Activated CD4-positive, alpha-beta T cell treated with anti-CD3 and anti-CD28 coated beads, Interleukin-2, amount 10 ng/mL, durations not matched to agents 7 days and 5 days (primary cell): ENCODE measurements at regions not wholly inside any gene's neighbourhood (a gene's known extent, or its start where the extent isn't known, plus 50 kb on each side); places are given as distances from the start of the nearest gene placed in this dataset.

Source experiments
- CTCF ChIA-PET: fragments of 350-600 bp; sonication (Branson Sonifier 250); formaldehyde crosslinking; loops from one replicate; lab custom pipeline; 2021; ENCODE audit warnings: antibody characterized with exemption; lab: Charles Lee
- POLR2A ChIA-PET: fragments of 350-600 bp; sonication (Branson Sonifier 250); formaldehyde crosslinking; loops from one replicate; lab custom pipeline; 2021; ENCODE audit warnings: antibody characterized with exemption; lab: Charles Lee
- DNase-seq: peaks from one replicate; pipeline ENCODE4 v3.0.0-alpha.2; 2020
- H3K27ac Mint-ChIP-seq: one replicate; pipeline ENCODE4 v1.8.0; 2021; ENCODE audit warnings: mild to moderate bottlenecking, moderate library complexity, mixed read lengths
- H3K27me3 Mint-ChIP-seq: one replicate; pipeline ENCODE4 v1.8.0; 2021; ENCODE audit warnings: mixed read lengths
- H3K36me3 Mint-ChIP-seq: one replicate; pipeline ENCODE4 v1.8.0; 2021; ENCODE audit warnings: low read depth, mixed read lengths
- H3K4me1 Mint-ChIP-seq: one replicate; pipeline ENCODE4 v1.8.0; 2021; ENCODE audit warnings: mixed read lengths
- H3K4me3 Mint-ChIP-seq: one replicate; pipeline ENCODE4 v1.8.0; 2021; ENCODE audit warnings: mild to moderate bottlenecking, moderate library complexity, mixed read lengths
- H3K9me3 Mint-ChIP-seq: one replicate; pipeline ENCODE4 v1.8.0; 2021; ENCODE audit warnings: mixed read lengths

DNA sequence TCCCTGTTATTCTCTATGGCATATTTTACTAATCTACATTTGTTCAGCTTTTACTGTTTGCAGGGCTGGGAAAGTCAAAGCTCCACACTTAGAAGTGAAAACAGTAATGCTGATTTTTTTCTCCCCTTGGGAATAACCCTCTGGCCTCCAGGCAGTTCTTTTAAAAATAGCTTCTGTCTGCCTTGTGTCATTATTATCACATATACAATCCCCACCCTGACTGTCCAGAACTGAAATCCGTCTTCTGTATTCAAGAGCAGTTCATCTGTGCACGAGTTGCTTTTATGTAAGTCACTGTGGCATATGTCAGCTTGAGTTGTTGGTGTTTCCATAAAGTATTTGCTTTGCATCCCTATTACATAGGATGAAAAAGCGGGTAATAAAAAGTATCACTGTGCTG lies 1221.1 kb upstream of the CELF2 start:
- ChIA-PET POLR2A (no interaction called here), CTCF (no interaction called here)
- DNase-seq: no peak
- Mint-ChIP-seq H3K4me3 (no peak overlapping the region), H3K9me3 (no peaks in the 10 kb centered on the region), H3K27ac (no peak overlapping the region), H3K36me3 (no peaks in the 10 kb centered on the region), H3K27me3 (no peaks in the 10 kb centered on the region), H3K4me1 (no peaks in the 10 kb centered on the region)

DNA sequence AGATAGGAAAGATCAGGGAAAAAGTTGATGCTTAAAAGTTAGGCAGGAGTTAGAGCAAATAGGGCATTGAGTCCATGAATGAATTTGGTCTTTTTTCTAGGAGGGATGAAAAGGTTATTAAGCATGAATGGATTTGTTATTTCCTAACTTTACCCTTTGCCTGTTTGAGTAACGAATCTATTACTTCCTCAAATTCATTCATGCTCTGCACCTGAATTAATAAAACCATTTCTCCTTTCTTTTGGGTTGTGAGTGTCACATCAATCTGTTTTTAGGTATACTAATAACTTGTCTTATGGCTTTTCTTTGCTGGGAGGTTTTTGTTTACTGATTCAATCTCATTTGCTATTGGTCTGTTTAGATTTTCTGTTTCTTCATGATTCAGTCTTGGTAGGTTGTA lies 1217.7 kb upstream of the CELF2 start:
- no peaks in the 10 kb centered on the region for H3K27me3 Mint-ChIP-seq
- ChIA-PET POLR2A (no interaction called here), CTCF (no interaction called here)
- no peaks in the 10 kb centered on the region for H3K9me3 Mint-ChIP-seq
- H3K4me3 Mint-ChIP-seq: no peak overlapping the region
- no peaks in the 10 kb centered on the region for H3K36me3 Mint-ChIP-seq
- no peaks in the 10 kb centered on the region for H3K4me1 Mint-ChIP-seq
- no peak overlapping the region for H3K27ac Mint-ChIP-seq
- no peak for DNase-seq

DNA sequence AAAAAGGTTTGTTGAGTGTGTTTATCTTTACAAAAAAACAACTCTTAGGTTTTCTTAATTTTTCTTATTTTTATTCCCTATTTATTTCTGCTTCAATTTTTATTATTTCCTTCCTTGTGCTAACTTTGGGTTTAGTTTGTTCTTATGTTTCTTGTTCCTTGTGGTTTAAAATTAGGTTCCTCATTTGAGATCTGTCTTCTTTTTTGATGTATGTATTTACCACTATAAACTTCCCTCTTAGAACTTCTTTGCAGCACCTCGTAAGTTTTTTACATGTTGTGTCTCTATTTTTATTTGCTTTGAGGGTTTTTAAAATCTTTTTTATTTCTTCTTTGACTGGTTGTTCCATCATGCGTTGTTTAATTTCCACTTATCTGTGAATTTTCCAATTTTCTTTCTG lies 1217.1 kb upstream of the CELF2 start:
- CTCF ChIA-PET: no interaction called here
- Mint-ChIP-seq H3K27ac (no peak overlapping the region), H3K4me3 (no peak overlapping the region), H3K9me3 (no peaks in the 10 kb centered on the region), H3K4me1 (no peaks in the 10 kb centered on the region), H3K27me3 (no peaks in the 10 kb centered on the region), H3K36me3 (no peaks in the 10 kb centered on the region)
- DNase-seq: no peak
- POLR2A ChIA-PET: no interaction called here

DNA sequence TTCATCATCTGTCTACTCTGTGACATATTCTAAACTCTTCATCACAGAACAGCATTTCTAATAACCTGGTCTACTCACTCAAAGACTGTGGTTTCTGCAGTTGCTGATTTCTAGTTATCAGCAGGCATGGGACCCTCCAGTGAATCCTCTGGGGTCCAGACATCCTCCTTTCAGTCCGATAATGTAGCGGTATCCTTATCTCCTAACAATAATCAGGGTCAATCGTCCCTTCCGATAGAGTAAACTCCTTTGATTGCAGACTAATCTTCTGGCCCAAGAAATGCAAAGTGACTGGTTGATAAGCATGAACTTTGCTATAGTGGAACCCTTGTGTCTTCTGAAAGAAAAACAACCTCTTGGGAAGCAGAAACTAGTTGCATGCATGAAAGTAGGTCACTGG lies 1209.8 kb upstream of the CELF2 start:
- POLR2A ChIA-PET: no interaction called here
- Mint-ChIP-seq H3K4me1 (no peaks in the 10 kb centered on the region), H3K9me3 (no peaks in the 10 kb centered on the region), H3K4me3 (no peak overlapping the region), H3K27me3 (no peaks in the 10 kb centered on the region), H3K36me3 (no peaks in the 10 kb centered on the region), H3K27ac (no peak overlapping the region)
- no peak for DNase-seq
- CTCF ChIA-PET: no interaction called here

DNA sequence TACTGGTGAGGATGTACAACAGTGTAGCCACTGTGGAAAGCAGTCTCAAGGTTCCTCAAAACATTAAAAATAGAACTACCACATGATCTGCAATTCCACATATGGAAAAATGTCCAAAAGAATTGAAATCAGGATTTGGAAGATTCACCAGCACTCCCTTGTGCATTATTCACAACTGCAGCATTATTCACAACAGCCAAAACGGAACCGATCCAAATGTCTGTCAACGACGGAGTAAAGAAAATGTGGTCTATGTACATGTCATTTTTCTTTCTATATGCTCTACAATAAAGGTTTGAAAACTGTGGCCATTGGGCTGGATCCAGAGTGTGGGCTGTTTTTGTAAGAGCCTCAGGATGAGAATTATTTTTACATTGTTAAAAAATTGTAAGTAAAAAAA lies 1206.1 kb upstream of the CELF2 start:
- no peak for DNase-seq
- Mint-ChIP-seq H3K27ac (no peak overlapping the region), H3K36me3 (no peaks in the 10 kb centered on the region), H3K4me1 (no peaks in the 10 kb centered on the region), H3K27me3 (no peaks in the 10 kb centered on the region), H3K4me3 (no peak overlapping the region), H3K9me3 (no peaks in the 10 kb centered on the region)
- CTCF ChIA-PET: no interaction called here
- POLR2A ChIA-PET: no interaction called here

DNA sequence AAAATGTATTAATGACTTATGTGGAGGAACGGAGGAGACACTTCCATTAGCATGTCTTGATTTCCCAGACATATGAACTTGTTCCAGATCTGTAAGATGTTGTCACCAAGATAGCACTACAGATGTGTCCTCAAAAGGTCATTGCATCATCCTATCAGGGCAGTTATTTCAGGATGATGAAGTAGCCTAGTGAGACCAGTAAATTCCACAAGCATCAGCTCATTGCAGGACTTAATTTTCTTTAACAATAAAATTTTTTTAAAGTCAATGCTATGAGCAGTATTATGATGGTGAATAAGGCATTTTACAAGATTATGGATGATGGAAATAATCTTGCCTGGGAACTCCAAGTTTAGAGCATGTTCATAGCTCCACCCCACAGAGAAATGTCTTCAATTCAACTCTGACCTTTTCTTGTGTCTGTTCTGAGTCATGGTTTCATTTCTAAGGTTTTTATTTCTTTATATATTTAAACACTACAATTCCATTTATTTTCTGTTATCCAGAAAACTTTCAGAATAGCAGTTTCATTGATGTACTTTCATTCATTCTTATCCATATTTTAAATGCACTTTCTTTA lies 1203.3 kb upstream of the CELF2 start:
- Mint-ChIP-seq H3K4me1 (no peaks in the 10 kb centered on the region), H3K9me3 (no peaks in the 10 kb centered on the region), H3K27ac (no peak overlapping the region), H3K4me3 (no peak overlapping the region), H3K36me3 (no peaks in the 10 kb centered on the region), H3K27me3 (no peaks in the 10 kb centered on the region)
- POLR2A ChIA-PET: interaction anchor here (0.7 kb wide), 1 partner anchor 44 kb away, joined by 3 read pairs; no protein-coding TSS in a partner anchor
- DNase-seq: no peak
- CTCF ChIA-PET: no interaction called here

DNA sequence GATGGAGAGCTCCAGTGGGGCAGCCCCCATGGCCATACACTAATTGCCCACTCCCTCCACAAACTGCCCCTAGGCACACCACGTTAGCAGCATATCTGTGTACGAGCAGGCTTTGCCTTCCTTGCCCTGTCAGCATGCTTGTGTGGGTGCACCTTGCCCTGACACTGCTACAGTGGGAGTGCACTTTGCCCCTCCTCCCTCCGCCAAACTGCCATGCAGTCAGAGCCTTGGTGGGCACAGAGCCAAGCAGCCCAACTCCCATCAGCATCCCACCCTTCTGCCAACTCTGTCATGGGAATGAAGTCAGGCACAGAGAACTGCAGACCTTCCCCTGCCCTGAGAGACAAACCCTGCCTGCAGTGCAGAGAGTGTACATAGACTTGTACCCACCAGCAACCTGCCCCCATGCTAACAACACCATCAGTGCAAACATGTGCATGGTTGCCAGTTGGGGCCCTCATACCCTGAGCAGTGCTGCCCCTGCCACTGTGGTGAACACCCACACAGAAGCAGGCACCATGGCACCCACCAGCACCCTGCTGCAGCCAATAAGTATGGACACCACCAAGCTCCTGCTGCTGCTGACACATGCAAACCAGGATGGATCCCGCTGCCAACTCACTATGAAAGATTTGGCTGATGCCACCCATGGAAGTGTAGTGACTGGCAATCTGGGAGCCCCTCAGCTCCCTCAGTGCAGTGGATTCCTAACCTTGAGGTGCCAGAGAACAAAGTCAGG lies 1197.7 kb upstream of the CELF2 start:
- H3K4me1 Mint-ChIP-seq: no peaks in the 10 kb centered on the region
- no peaks in the 10 kb centered on the region for H3K36me3 Mint-ChIP-seq
- POLR2A ChIA-PET: no interaction called here
- no peak overlapping the region for H3K4me3 Mint-ChIP-seq
- H3K27ac Mint-ChIP-seq: no peak overlapping the region
- H3K27me3 Mint-ChIP-seq: no peaks in the 10 kb centered on the region
- no peaks in the 10 kb centered on the region for H3K9me3 Mint-ChIP-seq
- CTCF ChIA-PET: no interaction called here
- no peak for DNase-seq

DNA sequence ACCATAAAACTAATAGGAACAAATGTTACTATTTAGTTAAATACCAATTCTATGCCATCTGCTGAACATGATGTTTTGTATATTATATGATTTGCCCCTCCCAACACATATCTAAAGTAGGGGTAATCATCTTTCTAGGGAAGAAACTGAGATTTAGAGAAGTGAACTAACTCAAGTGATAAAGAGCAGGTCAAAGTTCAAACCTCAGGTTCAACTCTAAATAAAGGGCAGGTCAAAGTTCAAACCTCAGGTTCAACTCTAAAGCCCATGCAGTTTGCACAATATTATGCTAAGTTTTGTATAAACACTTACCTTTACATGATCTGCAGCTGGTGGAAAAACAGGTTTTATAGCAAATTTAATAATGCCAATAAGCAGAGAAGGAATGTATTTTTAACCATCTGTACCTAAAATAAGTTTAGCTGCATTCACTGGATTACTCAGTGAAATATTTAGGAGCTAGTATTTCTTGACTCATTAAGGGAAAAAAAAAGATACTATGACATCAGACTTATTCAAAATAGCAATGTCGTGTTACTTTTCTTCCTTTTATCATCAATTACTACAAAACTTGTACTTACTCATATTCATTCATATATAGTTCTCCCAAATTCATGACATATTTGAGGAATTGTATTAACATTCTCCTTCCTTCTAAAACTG lies 1194.3 kb upstream of the CELF2 start:
- H3K4me3 Mint-ChIP-seq: no peak overlapping the region
- POLR2A ChIA-PET: no interaction called here
- DNase-seq: no peak
- no peaks in the 10 kb centered on the region for H3K27me3 Mint-ChIP-seq
- H3K9me3 Mint-ChIP-seq: no peaks in the 10 kb centered on the region
- no peak overlapping the region for H3K27ac Mint-ChIP-seq
- no peaks in the 10 kb centered on the region for H3K36me3 Mint-ChIP-seq
- CTCF ChIA-PET: no interaction called here
- no peaks in the 10 kb centered on the region for H3K4me1 Mint-ChIP-seq

DNA sequence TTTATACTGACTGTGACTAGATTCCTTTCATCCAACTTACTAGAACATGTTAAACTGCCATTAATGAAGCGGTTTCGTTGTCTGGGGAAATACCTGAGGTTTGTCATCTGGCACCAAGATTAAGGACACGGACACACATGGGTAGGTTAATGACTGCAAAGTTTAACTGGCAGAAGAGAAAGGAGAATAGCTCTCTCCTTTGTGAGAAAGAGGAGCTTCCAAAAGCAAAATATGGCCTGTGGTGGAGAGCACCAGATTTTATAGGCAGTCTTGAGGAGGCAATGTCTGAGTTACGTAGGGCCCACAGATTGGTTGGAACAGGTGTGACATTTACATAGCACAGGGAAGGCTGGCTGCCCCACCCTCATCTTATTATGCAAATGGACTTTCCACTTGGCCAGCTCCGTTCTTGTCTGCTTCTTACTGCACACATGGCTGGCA lies 1193.0 kb upstream of the CELF2 start:
- H3K36me3 Mint-ChIP-seq: no peaks in the 10 kb centered on the region
- H3K27ac Mint-ChIP-seq: no peak overlapping the region
- ChIA-PET POLR2A (no interaction called here), CTCF (no interaction called here)
- no peaks in the 10 kb centered on the region for H3K9me3 Mint-ChIP-seq
- H3K27me3 Mint-ChIP-seq: no peaks in the 10 kb centered on the region
- no peak for DNase-seq
- H3K4me3 Mint-ChIP-seq: no peak overlapping the region
- no peaks in the 10 kb centered on the region for H3K4me1 Mint-ChIP-seq

DNA sequence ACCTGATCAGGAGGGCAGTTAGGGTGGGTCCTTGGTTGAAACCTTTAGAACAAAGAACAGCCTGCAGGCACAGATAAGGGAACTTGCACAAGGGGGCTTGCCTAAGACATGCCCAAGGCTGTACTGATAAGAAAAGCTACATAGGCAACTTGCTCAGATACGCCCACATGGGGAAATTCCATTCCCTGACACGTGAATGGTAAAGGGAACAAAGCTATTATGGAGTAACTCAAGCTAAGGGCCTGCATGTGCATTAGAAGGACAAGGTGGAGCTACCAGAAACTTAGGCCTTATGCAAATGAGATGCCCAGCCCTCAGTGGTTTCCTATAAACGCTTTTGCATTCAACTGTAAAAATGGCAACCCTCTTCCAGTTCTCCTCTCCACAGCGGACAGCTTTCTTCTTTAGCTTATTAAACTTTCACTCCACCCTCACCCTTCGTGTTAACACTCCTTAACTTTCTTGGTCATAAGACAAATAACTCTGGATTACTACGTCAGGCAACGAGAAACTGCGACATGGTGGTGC lies 1192.1 kb upstream of the CELF2 start:
- Mint-ChIP-seq H3K27me3 (no peaks in the 10 kb centered on the region), H3K27ac (no peak overlapping the region), H3K4me1 (no peaks in the 10 kb centered on the region), H3K4me3 (no peak overlapping the region), H3K9me3 (no peaks in the 10 kb centered on the region), H3K36me3 (no peaks in the 10 kb centered on the region)
- POLR2A ChIA-PET: no interaction called here
- DNase-seq: no peak
- CTCF ChIA-PET: interaction anchor here (0.6 kb wide), 1 partner anchor 818 kb away, joined by 5 read pairs; no protein-coding TSS in a partner anchor

DNA sequence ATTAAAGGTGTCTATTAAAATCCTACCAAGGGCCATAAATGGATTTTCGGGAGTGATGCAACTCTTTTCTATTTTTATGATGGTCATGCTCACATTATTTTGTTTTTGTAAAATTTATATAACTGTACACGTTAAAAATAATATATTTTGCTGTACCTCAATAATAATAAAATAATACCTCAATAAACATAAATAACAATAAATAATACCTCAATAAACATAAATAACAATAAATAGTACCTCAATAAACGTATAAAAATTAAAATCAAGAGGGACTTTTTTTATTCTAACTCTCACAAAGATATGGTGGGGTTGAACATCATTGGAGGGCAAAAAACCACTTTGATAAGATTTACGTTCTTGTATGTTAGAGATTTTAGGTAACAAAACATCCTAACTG lies 1189.6 kb upstream of the CELF2 start:
- no peaks in the 10 kb centered on the region for H3K4me1 Mint-ChIP-seq
- H3K9me3 Mint-ChIP-seq: no peaks in the 10 kb centered on the region
- POLR2A ChIA-PET: no interaction called here
- H3K4me3 Mint-ChIP-seq: no peak overlapping the region
- H3K27ac Mint-ChIP-seq: no peak overlapping the region
- CTCF ChIA-PET: no interaction called here
- no peak for DNase-seq
- H3K36me3 Mint-ChIP-seq: no peaks in the 10 kb centered on the region
- no peaks in the 10 kb centered on the region for H3K27me3 Mint-ChIP-seq

DNA sequence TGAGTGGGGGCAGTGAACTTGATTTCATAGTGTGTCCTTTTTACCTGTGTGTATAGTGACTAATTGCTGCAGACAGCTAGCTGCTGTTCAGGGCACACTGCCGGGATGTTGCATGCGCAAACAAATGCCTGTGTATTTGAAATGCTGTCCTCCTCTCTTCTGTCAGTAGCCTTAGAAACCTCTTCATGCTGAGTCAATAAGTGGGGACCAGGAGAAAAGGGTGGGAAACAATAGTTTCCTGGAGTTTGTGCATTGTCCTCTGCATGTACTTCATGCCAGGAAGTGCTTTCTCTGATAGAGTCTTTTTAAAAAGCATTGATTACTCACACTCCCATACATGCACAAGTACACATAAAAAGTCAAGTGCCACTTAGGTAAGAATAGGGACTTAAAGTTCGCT lies 1183.7 kb upstream of the CELF2 start:
- no peak for DNase-seq
- Mint-ChIP-seq H3K36me3 (no peaks in the 10 kb centered on the region), H3K9me3 (peaks cover 5% of the 10 kb centered on the region), H3K27me3 (no peaks in the 10 kb centered on the region), H3K4me3 (no peak overlapping the region), H3K4me1 (no peaks in the 10 kb centered on the region), H3K27ac (no peak overlapping the region)
- POLR2A ChIA-PET: no interaction called here
- CTCF ChIA-PET: no interaction called here

DNA sequence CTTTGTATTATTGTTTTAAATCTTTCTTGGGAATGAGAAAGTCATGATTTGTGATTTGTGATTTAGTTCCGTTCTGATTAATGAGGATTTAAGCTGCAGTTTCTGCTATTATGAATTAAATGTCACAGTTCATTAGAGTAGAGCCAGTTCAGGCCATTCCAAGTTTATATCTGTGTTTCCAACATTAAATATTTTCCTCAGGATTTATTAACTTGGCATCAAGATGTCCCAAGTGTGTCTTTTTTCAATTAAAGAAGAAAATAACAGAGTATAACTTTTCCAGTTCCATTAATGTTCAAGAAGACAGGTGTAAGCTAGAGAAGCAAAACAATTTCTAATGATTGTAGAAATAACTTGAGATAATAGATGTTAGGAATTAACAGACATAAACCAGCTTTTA lies 1183.2 kb upstream of the CELF2 start:
- no peak for DNase-seq
- CTCF ChIA-PET: no interaction called here
- Mint-ChIP-seq H3K4me3 (no peak overlapping the region), H3K9me3 (peaks cover 8% of the 10 kb centered on the region), H3K27me3 (no peaks in the 10 kb centered on the region), H3K4me1 (no peaks in the 10 kb centered on the region), H3K27ac (no peak overlapping the region), H3K36me3 (no peaks in the 10 kb centered on the region)
- POLR2A ChIA-PET: no interaction called here
